HCT116 (cell line): ENCODE measurements at regions not wholly inside any gene's neighbourhood (a gene's known extent, or its start where the extent isn't known, plus 50 kb on each side); places are given as distances from the start of the nearest gene placed in this dataset.

Source experiments
- ATAC-seq: fragments of 200-7000 bp; cut with Tn5 transposase; 2 replicates; pipeline ENCODE4 v1.9.1; 2020; ENCODE audit warnings: mild to moderate bottlenecking, moderate library complexity
- BruUV-seq: library from RNA; stranded (reverse); fragments of 400-500 nt; replicated peaks from 2 replicates; lab custom pipeline; 2021; lab: Mats Ljungman, UMichigan
- CTCF ChIA-PET: fragments of 300-600 bp; sonication (Branson Sonifier 250); formaldehyde crosslinking; loops from one replicate; lab custom pipeline; 2021; ENCODE audit warnings: antibody characterized with exemption; lab: Charles Lee
- POLR2A ChIA-PET: fragments of 300-600, 350-600 bp; sonication (Branson Sonifier 250); formaldehyde crosslinking; loops from one replicate; lab custom pipeline; 2021; ENCODE audit warnings: antibody characterized with exemption; lab: Charles Lee
- RAD21 ChIA-PET, 2 experiments: fragments of 300-600 bp; sonication (Branson Sonifier 250); formaldehyde crosslinking; loops; one replicate each; lab custom pipeline; 2023; ENCODE audit warnings: low total read pairs in 2 of 2; ENCODE audit not compliant: uncharacterized antibody in 2 of 2, unreplicated experiment in 2 of 2, low non-redundant PET in 1 of 2; lab: Charles Lee
- DNase-seq: peaks from one replicate; pipeline ENCODE4 v3.0.0-alpha.2; 2010; ENCODE audit warnings: low read depth, low spot score
- H2AFZ ChIP-seq: fragments of 200-600 bp; shearing (Covaris generic), sonication (generic); 2 replicates; pipeline ENCODE4 v1.6.1; 2017; ENCODE audit warnings: low read depth, mixed run types, mixed read lengths, antibody characterized with exemption, low read length; ENCODE audit not compliant: poor library complexity, severe bottlenecking
- H3K27ac ChIP-seq: 2 replicates; pipeline ENCODE4 v1.5.1; 2012; ENCODE audit warnings: low read depth, low read length
- H3K27me3 ChIP-seq: fragments of 200-600 bp; sonication (generic); 2 replicates; pipeline ENCODE4 v1.6.1; 2016; ENCODE audit warnings: mixed run types, low read length, mixed read lengths; ENCODE audit not compliant: insufficient read depth
- H3K36me3 ChIP-seq, 2 experiments: fragments of 200-500 bp in 1 of 2; fragments of 200-600 bp in 1 of 2; sonication (Bioruptor generic) in 1 of 2; sonication (generic) in 1 of 2; 2 replicates each; pipeline versions ENCODE4 v1.5.1 to v1.6.1; 2014 to 2016; ENCODE audit warnings: low read length in 2 of 2, inconsistent platforms in 1 of 2, mixed read lengths in 1 of 2, mixed run types in 1 of 2; ENCODE audit not compliant: insufficient read depth in 2 of 2, control insufficient read depth in 1 of 2
- H3K4me1 ChIP-seq, 2 experiments: fragments of 200-600 bp in 1 of 2; sonication (generic) in 1 of 2; 2 replicates each; pipeline versions ENCODE4 v1.5.1 to v1.6.1; 2012 to 2017; ENCODE audit warnings: low read length in 2 of 2, inconsistent platforms in 1 of 2, mild to moderate bottlenecking in 1 of 2, mixed read lengths in 1 of 2, mixed run types in 1 of 2, moderate library complexity in 1 of 2; ENCODE audit not compliant: insufficient read depth in 2 of 2, control insufficient read depth in 1 of 2
- H3K4me2 ChIP-seq: fragments of 200-600 bp; sonication (generic); 2 replicates; pipeline ENCODE4 v1.6.1; 2017; ENCODE audit warnings: mixed run types, low read length, mixed read lengths
- H3K4me3 ChIP-seq, 2 experiments: fragments of 200-600 bp in 1 of 2; sonication (generic) in 1 of 2; replicated peaks in 1 of 2; 2 replicates each; pipeline ENCODE4 v1.5.1; 2011 to 2016; ENCODE audit warnings: low read length in 2 of 2, control low read depth in 1 of 2, low read depth in 1 of 2, mild to moderate bottlenecking in 1 of 2, mixed read lengths in 1 of 2, mixed run types in 1 of 2
- H3K79me2 ChIP-seq: fragments of 200-600 bp; sonication (generic); 2 replicates; pipeline ENCODE4 v1.6.1; 2017; ENCODE audit warnings: mild to moderate bottlenecking, mixed run types, low read length, moderate library complexity, mixed read lengths; ENCODE audit not compliant: insufficient read depth
- H3K9ac ChIP-seq: fragments of 200-600 bp; sonication (generic); 2 replicates; pipeline ENCODE4 v1.6.1; 2016; ENCODE audit warnings: low read length, mixed read lengths
- H3K9me2 ChIP-seq: fragments of 200-600 bp; sonication (generic), shearing (Covaris generic); 2 replicates; pipeline ENCODE4 v1.6.1; 2017; ENCODE audit warnings: mixed run types, mild to moderate bottlenecking, moderate library complexity; ENCODE audit not compliant: insufficient read depth
- H3K9me3 ChIP-seq, 2 experiments: fragments of 200-500 bp in 1 of 2; fragments of 200-600 bp in 1 of 2; sonication (Bioruptor generic) in 1 of 2; sonication (generic) in 1 of 2; 2 replicates each; pipeline ENCODE4 v1.6.1; 2014 to 2017; ENCODE audit warnings: low read length in 2 of 2, mixed read lengths in 2 of 2, inconsistent platforms in 1 of 2, low read depth in 1 of 2, mild to moderate bottlenecking in 1 of 2, mixed run types in 1 of 2, moderate library complexity in 1 of 2; ENCODE audit not compliant: control insufficient read depth in 1 of 2, insufficient read depth in 1 of 2
- H4K20me1 ChIP-seq: fragments of 200-600 bp; sonication (generic), shearing (Covaris generic); 2 replicates; pipeline ENCODE4 v1.6.1; 2017; ENCODE audit warnings: mixed run types, mild to moderate bottlenecking, moderate library complexity; ENCODE audit not compliant: insufficient read depth
- ATF3 ChIP-seq: IDR thresholded peaks from 2 replicates; pipeline ENCODE4 v1.6.1; 2012
- CBX3 ChIP-seq: IDR thresholded peaks from 2 replicates; pipeline ENCODE4 v1.6.1; 2012; ENCODE audit warnings: low read depth
- CTCF ChIP-seq, 3 experiments: fragments of 200-600 bp in 1 of 3; sonication (generic) in 1 of 3; IDR thresholded peaks in 2 of 3; conservative IDR thresholded peaks in 1 of 3; 2 replicates each; pipeline ENCODE4 v1.5.1; 2012 to 2017; ENCODE audit warnings: low read depth in 2 of 3, low read length in 2 of 3, antibody characterized with exemption in 1 of 3, borderline replicate concordance in 1 of 3, control low read depth in 1 of 3, mild to moderate bottlenecking in 1 of 3, mixed read lengths in 1 of 3, mixed run types in 1 of 3, moderate library complexity in 1 of 3; ENCODE audit not compliant: insufficient read depth in 1 of 3
- EZH2 ChIP-seq: fragments of 200-600 bp; sonication (generic); IDR thresholded peaks from 2 replicates; pipeline ENCODE4 v1.6.1; 2017; ENCODE audit warnings: antibody characterized with exemption, mixed run types
- FOSL1 ChIP-seq: IDR thresholded peaks from 2 replicates; pipeline ENCODE4 v1.6.1; 2012; ENCODE audit warnings: low read depth
- JUND ChIP-seq: IDR thresholded peaks from 2 replicates; pipeline ENCODE4 v1.6.1; 2012
- MAX ChIP-seq: IDR thresholded peaks from 2 replicates; pipeline ENCODE4 v1.6.1; 2012
- POLR2A ChIP-seq: IDR thresholded peaks from 2 replicates; pipeline ENCODE4 v1.7.0; 2011; ENCODE audit warnings: borderline replicate concordance; ENCODE audit not compliant: insufficient read depth, insufficient read length; ENCODE audit errors: extremely low read depth
- POLR2AphosphoS5 ChIP-seq: IDR thresholded peaks from 2 replicates; pipeline ENCODE4 v1.6.1; 2011; ENCODE audit warnings: mild to moderate bottlenecking, low read depth, low read length, moderate library complexity
- SIN3A ChIP-seq: IDR thresholded peaks from 2 replicates; pipeline ENCODE4 v1.6.1; 2012; ENCODE audit warnings: low read depth
- SP1 ChIP-seq: IDR thresholded peaks from 2 replicates; pipeline ENCODE4 v1.6.1; 2012; ENCODE audit warnings: low read depth
- SRF ChIP-seq: IDR thresholded peaks from 2 replicates; pipeline ENCODE4 v1.6.1; 2012; ENCODE audit warnings: low read depth
- YY1 ChIP-seq: IDR thresholded peaks from 2 replicates; pipeline ENCODE4 v1.6.1; 2011; ENCODE audit warnings: low read length, low read depth, moderate library complexity, mild to moderate bottlenecking; ENCODE audit not compliant: insufficient replicate concordance; ENCODE audit errors: extremely low read depth
- ZBTB33 ChIP-seq: IDR thresholded peaks from 2 replicates; pipeline ENCODE4 v1.6.1; 2011; ENCODE audit warnings: mild to moderate bottlenecking, low read length, moderate library complexity; ENCODE audit not compliant: insufficient replicate concordance; ENCODE audit errors: extremely low read depth
- ZNF274 ChIP-seq: fragments of 200-500 bp; sonication (Bioruptor generic); IDR thresholded peaks from 2 replicates; pipeline ENCODE4 v1.6.1; 2014; ENCODE audit warnings: mild to moderate bottlenecking, low read depth, low read length, inconsistent platforms
- intact Hi-C: fragments of 100-400 bp; cut with micrococcal nuclease; formaldehyde crosslinking; loops from 2 replicates; pipeline ENCODE4 v1.10.0; 2022

GRCh38 chr5:89826938-89827337 is 582.6 kb downstream of the CETN3 start:
- Histone ChIP-seq H3K4me2 (no peak overlapping the region), H3K79me2 (no peaks in the 10 kb centered on the region), H3K4me3 (no peak overlapping the region), H3K27ac (no peak overlapping the region), H3K27me3 (no peaks in the 10 kb centered on the region), H4K20me1 (no peaks in the 10 kb centered on the region), H3K4me1 (no peaks in the 10 kb centered on the region), H2AFZ (no peak overlapping the region), H3K9me3 (no peaks in the 10 kb centered on the region), H3K36me3 (no peaks in the 10 kb centered on the region), H3K9me2 (no peaks in the 10 kb centered on the region), H3K9ac (no peak overlapping the region)
- DNase-seq = no peak
- no TSS peak for BruUV-seq
- ChIA-PET POLR2A (no interaction called here), CTCF (no interaction called here), RAD21 (no interaction called here)
- intact Hi-C loops = no loop called here
- ATAC-seq = no peak
- TF ChIP-seq ZBTB33 = no peak

- RAD21 ChIA-PET = no interaction called here
- CTCF ChIA-PET = no interaction called here
- TF ChIP-seq MAX (no peak), CBX3 (no peak), YY1 (no peak), JUND (no peak), SP1 (no peak), FOSL1 (no peak), ZBTB33 (no peak), POLR2A (no peak), ZNF274 (no peak), POLR2AphosphoS5 (no peak), SRF (no peak), ATF3 (no peak), EZH2 (no peak), SIN3A (no peak), CTCF (IDR thresholded peaks at IDR 0.05 in 2 of 3, conservative IDR thresholded peaks at IDR 0.05 in 1 of 3; ENCODE audit: borderline replicate concordance in 1 of 3, insufficient read depth in 1 of 3, low read depth in 2 of 3, low read length in 2 of 3) (no peak)
Measured at GRCh38 chr5:89823046-89823445, 586.5 kb downstream of the CETN3 start.

More at GRCh38 chr5:89823046-89823445, 586.5 kb downstream of the CETN3 start:
- Histone ChIP-seq H2AFZ (no peak overlapping the region), H3K79me2 (no peaks in the 10 kb centered on the region), H3K4me3 (no peak overlapping the region), H3K27ac (no peak overlapping the region), H3K4me2 (no peak overlapping the region), H3K27me3 (no peaks in the 10 kb centered on the region), H4K20me1 (no peaks in the 10 kb centered on the region), H3K9ac (no peak overlapping the region), H3K4me1 (no peaks in the 10 kb centered on the region), H3K9me3 (no peaks in the 10 kb centered on the region), H3K9me2 (peaks cover 3% of the 10 kb centered on the region; the same call in 1 of the 2 replicates), H3K36me3 (no peaks in the 10 kb centered on the region)
- ATAC-seq = no peak
- intact Hi-C loops = no loop called here
- no peak for DNase-seq
- POLR2A ChIA-PET = no interaction called here
- no TSS peak for BruUV-seq
